Endothelial cell of umbilical vein (primary cell): ENCODE measurements at regions not wholly inside any gene's neighbourhood (a gene's known extent, or its start where the extent isn't known, plus 50 kb on each side); places are given as distances from the start of the nearest gene placed in this dataset.

Experiments used
- CTCF ChIP-seq, 2 donors: IDR thresholded peaks; 1 replicate in 1 of 2; 2 replicates in 1 of 2; pipeline ENCODE4 v1.5.1; 2011; ENCODE audit warnings: low read length in 2 of 2, mild to moderate bottlenecking in 2 of 2, moderate library complexity in 2 of 2, control low read depth in 1 of 2, inconsistent platforms in 1 of 2, low read depth in 1 of 2; ENCODE audit not compliant: insufficient read depth in 1 of 2; ENCODE audit errors: extremely low read depth in 1 of 2
- EZH2 ChIP-seq: IDR thresholded peaks from 2 replicates; pipeline ENCODE4 v1.6.1; 2012; ENCODE audit warnings: borderline replicate concordance, low read depth, mild to moderate bottlenecking, moderate library complexity, low read length, inconsistent platforms; ENCODE audit not compliant: severe bottlenecking
- FOS ChIP-seq: IDR thresholded peaks from 2 replicates; pipeline ENCODE4 v1.6.1; 2011; ENCODE audit warnings: mild to moderate bottlenecking, low read length, moderate library complexity, borderline replicate concordance; ENCODE audit not compliant: insufficient read depth
- JUN ChIP-seq: IDR thresholded peaks from 2 replicates; pipeline ENCODE4 v1.6.1; 2011; ENCODE audit warnings: borderline replicate concordance, low read depth; ENCODE audit not compliant: insufficient read length, insufficient read depth
- MYC ChIP-seq: IDR thresholded peaks from one replicate; pipeline ENCODE4 v1.6.1; 2011; ENCODE audit warnings: mild to moderate bottlenecking, low read depth, low read length
- POLR2A ChIP-seq: IDR thresholded peaks from 2 replicates; pipeline ENCODE4 v1.6.1; 2012; ENCODE audit warnings: low read depth, mild to moderate bottlenecking, control low read depth, low read length
- POLR2AphosphoS5 ChIP-seq: IDR thresholded peaks from 2 replicates; pipeline ENCODE4 v1.6.1; 2012; ENCODE audit warnings: low read depth, mild to moderate bottlenecking, control low read depth, low read length, moderate library complexity; ENCODE audit not compliant: insufficient read depth

- TF ChIP-seq CTCF (IDR thresholded peaks at IDR 0.05; ENCODE audit: extremely low read depth in 1 of 2, insufficient read depth in 1 of 2, low read depth in 1 of 2, low read length in 2 of 2): no peak
- TF ChIP-seq POLR2AphosphoS5: no peak
- TF ChIP-seq POLR2A: no peak
- no peak for TF ChIP-seq EZH2
- peak; percentile 15 for TF ChIP-seq FOS
- no peak for TF ChIP-seq MYC
- TF ChIP-seq JUN: peak; percentile 14
Observed at GRCh38 chr5:158375531-158375930, 516.6 kb upstream of the CLINT1 start.
